ENCODE measurements at regions not wholly inside any gene's neighbourhood (a gene's known extent, or its start where the extent isn't known, plus 50 kb on each side); places are given as distances from the start of the nearest gene placed in this dataset.

- no peaks in the 10 kb centered on the region for H3K9me3 ChIP-seq
- H3K27me3 ChIP-seq, result peaks cover 0 to 4% of the 10 kb centered on the region in 2 donors
- no peak overlapping the region for H3K4me3 ChIP-seq
- DNase-seq (no peak), ATAC-seq (no peak)
- intact Hi-C loops (cut with DNase I), result no loop called here
- H3K27ac ChIP-seq, result no peak overlapping the region
- H3K4me1 ChIP-seq, result no peaks in the 10 kb centered on the region
- no peaks in the 10 kb centered on the region for H3K36me3 ChIP-seq
- no peak for TF ChIP-seq CTCF (IDR thresholded peaks at IDR 0.05)
Observed at GRCh38 chr4:112894480-112894879, 155.0 kb upstream of the ANK2 start.

- DNase-seq (no peak), ATAC-seq (no peak)
- H3K4me1 ChIP-seq, result no peaks in the 10 kb centered on the region
- H3K27me3 ChIP-seq, result peaks cover 0 to 4% of the 10 kb centered on the region in 2 donors
- intact Hi-C loops (cut with DNase I), result no loop called here
- H3K27ac ChIP-seq, result no peak overlapping the region
- no peak overlapping the region for H3K4me3 ChIP-seq
- no peaks in the 10 kb centered on the region for H3K36me3 ChIP-seq
- H3K9me3 ChIP-seq, result no peaks in the 10 kb centered on the region
- no peak for TF ChIP-seq CTCF (IDR thresholded peaks at IDR 0.05)
Observed at GRCh38 chr4:112894951-112895350, 154.5 kb upstream of the ANK2 start.

GRCh38 chr4:112895811-112896608 is 153.4 kb upstream of the ANK2 start:
- ATAC-seq, result no peak
- H3K27ac ChIP-seq, result no peak overlapping the region
- no peaks in the 10 kb centered on the region for H3K36me3 ChIP-seq
- peaks cover 0 to 4% of the 10 kb centered on the region in 2 donors for H3K27me3 ChIP-seq
- intact Hi-C loops (cut with DNase I), result no loop called here
- H3K4me1 ChIP-seq, result no peaks in the 10 kb centered on the region
- no peak overlapping the region for H3K4me3 ChIP-seq
- DNase-seq, result no peak
- no peaks in the 10 kb centered on the region for H3K9me3 ChIP-seq
- no peak for TF ChIP-seq CTCF (IDR thresholded peaks at IDR 0.05)

GRCh38 chr4:112896609-112897190 is 152.8 kb upstream of the ANK2 start:
- no peak for TF ChIP-seq CTCF (IDR thresholded peaks at IDR 0.05)
- DNase-seq (no peak), ATAC-seq (no peak)
- H3K4me1 ChIP-seq, result no peaks in the 10 kb centered on the region
- peaks cover 0 to 4% of the 10 kb centered on the region in 2 donors for H3K27me3 ChIP-seq
- no peaks in the 10 kb centered on the region for H3K36me3 ChIP-seq
- intact Hi-C loops (cut with DNase I), result no loop called here
- H3K4me3 ChIP-seq, result no peak overlapping the region
- H3K9me3 ChIP-seq, result no peaks in the 10 kb centered on the region
- no peak overlapping the region for H3K27ac ChIP-seq

GRCh38 chr4:112897543-112897942 is 151.9 kb upstream of the ANK2 start:
- Histone ChIP-seq H3K36me3 (no peaks in the 10 kb centered on the region), H3K4me3 (no peak overlapping the region), H3K4me1 (no peaks in the 10 kb centered on the region), H3K27me3 (peaks cover 0 to 4% of the 10 kb centered on the region in 2 donors), H3K27ac (no peak overlapping the region), H3K9me3 (no peaks in the 10 kb centered on the region)
- no peak for ATAC-seq
- intact Hi-C loops (cut with DNase I), result no loop called here
- no peak for DNase-seq
- TF ChIP-seq CTCF (IDR thresholded peaks at IDR 0.05), result no peak
